DMS 273 (cell line): ENCODE measurements at regions not wholly inside any gene's neighbourhood (a gene's known extent, or its start where the extent isn't known, plus 50 kb on each side); places are given as distances from the start of the nearest gene placed in this dataset.
A peak's percentile ranks its signal among the peaks of the same experiment; 100 is the strongest.
"Not testable (repeated sequence)": the region's sequence is repeated elsewhere in the genome, so short reads cannot be mapped to it uniquely, and the experiment has no call there.

Experiments used
- DNase-seq: peaks from one replicate; lab custom pipeline; 2025; ENCODE audit not compliant: unreplicated experiment; lab: John Stamatoyannopoulos, UW

- no peak for DNase-seq
Observed at GRCh38 chr1:164363980-164364379, 195.0 kb upstream of the PBX1 start.

DNA sequence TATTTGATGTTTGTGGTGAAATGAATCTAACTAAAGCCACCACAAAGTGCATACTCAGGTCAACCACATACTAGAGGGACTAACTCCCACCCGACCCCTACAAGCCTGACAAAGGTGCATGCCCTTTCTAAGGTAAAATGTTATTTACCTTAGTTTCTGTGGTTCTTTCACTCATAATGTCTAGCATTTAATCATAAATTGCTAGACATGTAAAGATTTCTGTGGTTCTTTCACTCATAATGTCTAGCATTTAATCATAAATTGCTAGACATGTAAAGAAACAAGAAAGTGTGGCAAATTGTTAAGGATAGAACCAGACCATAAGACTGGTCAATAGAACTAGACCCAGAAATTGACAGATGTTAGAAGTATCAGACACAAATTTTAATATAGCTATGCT, 193.0 kb upstream of the PBX1 start:
- DNase-seq, result no peak

DNA sequence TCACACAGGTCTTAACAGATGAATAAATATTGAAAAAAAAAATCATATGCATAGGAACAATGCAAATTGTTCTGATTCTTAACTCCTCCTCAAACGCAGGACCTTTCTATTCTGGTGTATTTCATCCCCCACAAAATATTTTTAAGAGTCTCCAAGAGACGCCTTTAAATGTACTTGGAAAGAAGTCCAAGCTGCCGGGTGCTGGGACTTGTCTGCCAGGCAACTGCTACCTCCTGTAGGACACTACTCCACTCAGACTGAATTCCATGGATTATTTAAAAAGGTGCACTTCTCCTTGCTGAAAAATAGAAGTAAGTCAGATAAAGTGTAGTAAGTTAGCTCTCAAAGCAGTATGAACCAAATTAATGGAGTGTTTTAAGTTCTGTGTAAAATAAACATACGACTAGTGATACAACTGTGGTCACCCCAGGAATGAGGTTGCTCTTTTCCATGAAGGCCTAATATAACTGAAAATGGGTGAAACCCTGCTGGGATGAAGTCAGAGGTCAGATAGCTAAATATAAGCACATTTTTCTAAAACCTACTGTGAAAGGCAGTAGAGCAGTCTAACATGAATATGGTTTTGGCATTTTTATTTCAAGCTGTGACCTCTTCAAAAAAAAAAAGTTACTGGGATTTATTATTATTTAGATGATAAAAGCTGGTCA, 189.2 kb upstream of the PBX1 start:
- no peak for DNase-seq

DNA sequence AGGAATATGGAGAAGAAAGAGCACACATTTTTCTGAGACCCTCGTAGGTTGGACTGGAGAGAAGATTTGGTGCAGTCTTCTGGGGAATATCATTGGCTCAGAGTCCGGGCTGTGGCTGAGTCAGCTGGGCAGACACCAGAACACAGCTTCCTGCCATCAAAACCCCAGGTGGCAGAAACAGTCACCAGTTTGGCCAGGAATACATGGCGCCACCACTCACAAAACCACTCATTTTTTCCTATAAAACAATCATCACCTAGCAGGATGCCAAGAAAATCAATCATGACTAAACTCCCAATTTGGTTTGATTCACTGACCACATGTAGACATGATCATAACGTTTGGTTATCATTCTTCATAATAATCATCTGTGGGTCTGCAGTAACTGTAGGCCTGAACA, 178.1 kb upstream of the PBX1 start:
- DNase-seq, result no peak

- no peak for DNase-seq
Observed at GRCh38 chr1:164382384-164382783, 176.6 kb upstream of the PBX1 start.

- no peak for DNase-seq
Observed at GRCh38 chr1:164384262-164384661, 174.7 kb upstream of the PBX1 start.

DNA sequence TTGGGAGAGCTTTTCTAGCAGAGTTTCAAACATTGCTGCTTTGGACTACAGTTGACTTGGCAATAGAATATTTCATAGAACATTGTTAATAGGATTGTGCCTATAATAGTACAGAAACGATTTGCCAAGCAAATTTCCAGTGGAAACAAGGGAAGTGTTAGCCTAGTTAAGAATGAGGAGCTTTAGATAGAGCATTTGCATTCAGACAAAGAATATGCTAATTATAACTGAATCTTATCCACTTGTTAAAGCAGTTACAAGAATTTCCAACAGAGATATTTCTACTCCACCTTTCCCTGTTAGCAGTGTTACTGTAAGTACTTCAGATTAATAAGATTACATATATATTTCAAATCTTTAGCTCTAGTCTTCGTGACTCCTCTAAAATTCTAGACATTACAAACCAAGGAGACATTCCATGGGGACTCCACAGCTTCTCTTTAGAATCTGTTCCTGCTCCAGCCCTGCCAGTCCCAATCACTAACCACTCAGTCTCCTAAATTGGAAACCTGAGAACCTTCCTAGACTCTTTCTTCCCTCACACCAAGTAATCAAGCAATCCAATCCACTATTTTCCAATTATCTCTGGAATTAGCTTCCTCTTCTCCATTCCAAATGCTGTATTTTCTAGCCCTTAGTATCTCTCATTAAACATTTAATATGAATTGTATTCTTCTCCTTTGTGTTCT, 141.8 kb upstream of the PBX1 start:
- no peak for DNase-seq

DNA sequence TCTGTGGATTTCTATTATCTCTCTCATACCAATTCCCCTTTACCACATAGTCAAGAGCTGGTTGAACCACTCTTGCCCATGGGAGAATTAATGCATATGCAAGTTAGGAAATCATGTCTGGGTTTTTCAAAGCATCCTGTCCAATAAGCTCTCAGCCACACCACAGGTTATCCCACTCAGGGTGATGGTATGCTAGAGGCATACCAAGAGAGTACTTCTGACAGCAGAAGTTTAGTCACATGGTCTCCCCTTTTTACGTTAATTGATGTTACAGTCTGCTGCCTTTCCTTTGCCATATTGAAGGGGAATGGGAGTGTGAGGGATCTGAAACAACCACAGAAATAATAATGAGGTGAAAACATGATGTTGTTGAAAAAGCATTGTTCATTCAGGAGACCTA, 135.8 kb upstream of the PBX1 start:
- DNase-seq, result no peak

- no peak for DNase-seq
Observed at GRCh38 chr1:164433141-164433817, 125.7 kb upstream of the PBX1 start.

DNA sequence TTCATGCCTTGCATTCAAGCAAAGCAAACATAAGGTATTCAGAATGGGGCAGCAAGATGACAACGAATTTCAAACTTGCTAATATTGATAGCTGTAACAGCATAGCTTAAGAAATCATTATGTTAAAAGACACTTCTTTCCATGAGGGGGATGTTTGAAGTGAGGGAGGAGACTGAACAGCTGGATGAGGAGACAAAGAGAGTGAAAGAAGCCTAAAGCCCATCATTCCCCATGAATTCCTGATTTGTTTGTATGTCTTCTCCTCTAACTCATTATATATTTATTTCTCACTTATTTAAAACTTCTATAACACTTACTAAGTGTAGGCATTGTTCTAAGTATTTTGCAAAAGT, 125.2 kb upstream of the PBX1 start:
- DNase-seq, result no peak

DNA sequence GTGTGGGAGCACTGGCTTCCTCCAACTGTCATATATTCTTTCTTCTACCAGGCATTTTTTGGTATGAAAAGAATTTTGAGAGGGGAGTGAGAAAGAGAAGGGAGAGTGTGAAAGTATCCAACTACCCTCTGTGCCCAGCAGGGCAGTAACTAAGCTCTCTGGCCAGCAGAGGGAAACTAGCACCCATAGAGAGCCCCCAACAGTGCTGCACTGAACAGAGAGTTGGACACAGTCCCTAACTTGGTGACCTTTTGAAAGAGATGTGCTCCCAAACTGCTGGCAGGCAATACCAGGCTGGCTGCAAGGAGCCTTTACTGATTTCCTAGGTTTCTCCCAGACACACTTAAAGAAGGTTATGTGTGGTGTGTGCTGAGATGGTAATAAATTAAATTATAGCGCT, 118.8 kb upstream of the PBX1 start:
- DNase-seq, result peak; percentile 46

DNA sequence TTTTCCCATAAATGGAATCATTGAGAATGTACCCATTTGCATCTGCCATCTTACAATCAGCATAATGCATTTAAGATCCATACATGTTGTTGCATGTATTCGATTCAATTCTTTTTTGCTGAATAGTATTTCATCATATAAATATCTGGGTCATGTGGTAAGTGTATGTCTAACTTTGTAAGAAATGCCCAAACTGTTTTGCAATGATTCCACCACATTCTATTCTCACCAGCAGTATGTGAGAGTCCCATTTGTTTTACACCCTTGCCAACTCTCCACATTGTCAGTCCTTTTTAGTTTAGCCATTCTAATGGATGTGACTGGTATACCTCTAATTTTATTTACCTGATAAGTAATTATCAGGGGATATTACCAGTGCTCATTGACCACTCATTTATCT, 115.8 kb upstream of the PBX1 start:
- no peak for DNase-seq

DNA sequence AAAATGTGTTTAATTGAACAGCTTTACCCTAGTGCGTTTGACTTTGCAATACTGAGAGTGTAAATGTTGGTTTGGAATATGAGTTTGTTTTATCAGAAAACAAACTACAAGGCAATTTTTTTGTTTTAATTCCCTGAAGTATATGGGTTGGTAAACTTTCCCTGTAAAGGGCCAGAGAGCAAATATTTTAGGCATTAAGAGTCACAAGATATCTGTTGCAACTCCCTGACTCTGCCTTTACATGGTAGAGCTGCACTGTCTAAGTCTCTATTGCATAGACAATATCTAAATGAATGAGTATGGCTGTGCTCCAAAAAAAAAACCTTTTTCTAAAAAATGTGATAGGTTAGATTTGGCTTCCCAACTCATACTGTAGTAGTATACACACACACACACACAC, 115.1 kb upstream of the PBX1 start:
- no peak for DNase-seq

GRCh38 chr1:164446020-164446419, 113.0 kb upstream of the PBX1 start:
- DNase-seq, result no peak

DNA sequence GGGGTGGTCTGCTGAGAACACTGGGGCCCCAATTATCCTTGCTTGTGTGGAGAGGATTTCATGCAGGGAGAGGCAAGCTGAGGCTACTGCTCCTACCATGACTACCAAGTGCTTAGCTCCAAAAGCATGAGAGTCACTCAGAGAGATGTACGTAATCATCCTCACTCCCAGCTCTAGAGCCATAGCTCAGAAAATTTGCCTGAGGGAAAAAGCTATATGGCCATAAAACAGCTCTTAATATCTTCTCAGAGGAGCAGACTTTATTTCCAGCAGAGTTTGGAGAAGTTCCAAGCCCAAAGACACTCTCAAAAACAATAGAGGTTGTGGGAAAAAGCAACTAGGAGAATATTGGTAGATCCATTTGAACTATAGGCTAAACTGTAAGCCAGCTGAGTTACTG, 106.4 kb upstream of the PBX1 start:
- DNase-seq, result no peak

DNA sequence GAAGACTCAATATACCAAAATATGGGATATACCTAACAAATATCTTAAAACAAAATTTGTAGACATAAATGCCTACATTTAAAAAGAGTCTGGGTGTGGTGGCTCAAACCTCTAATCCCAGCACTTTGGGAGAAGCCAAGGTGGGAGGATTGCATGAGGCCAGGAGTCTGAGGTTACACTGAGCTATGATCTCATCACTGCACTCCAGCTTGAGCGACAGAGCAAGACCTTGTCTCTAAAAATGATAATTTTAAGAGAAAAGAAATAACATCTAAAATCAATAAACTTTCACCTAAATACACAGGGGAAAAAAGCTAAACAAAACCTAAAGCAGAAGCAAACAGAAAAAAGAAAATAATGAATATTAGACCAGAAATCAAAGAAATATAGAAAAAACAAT, 102.7 kb upstream of the PBX1 start:
- DNase-seq, result no peak

DNA sequence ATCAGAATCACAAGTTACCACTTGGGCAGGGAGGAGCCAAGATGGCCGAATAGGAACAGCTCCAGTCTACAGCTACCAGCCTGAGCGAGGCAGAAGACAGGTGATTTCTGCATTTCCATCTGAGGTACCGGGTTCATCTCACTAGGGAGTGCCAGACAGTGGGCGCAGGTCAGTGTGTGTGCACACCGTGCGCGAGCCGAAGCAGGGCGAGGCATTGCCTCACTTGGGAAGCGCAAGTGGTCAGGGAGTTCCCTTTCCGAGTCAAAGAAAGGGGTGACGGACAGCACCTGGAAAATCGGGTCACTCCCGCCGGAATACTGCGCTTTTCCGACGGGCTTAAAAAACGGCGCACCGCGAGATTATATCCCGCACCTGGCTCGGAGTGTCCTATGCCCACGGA, 99.8 kb upstream of the PBX1 start:
- DNase-seq, result not testable (repeated sequence)

DNA sequence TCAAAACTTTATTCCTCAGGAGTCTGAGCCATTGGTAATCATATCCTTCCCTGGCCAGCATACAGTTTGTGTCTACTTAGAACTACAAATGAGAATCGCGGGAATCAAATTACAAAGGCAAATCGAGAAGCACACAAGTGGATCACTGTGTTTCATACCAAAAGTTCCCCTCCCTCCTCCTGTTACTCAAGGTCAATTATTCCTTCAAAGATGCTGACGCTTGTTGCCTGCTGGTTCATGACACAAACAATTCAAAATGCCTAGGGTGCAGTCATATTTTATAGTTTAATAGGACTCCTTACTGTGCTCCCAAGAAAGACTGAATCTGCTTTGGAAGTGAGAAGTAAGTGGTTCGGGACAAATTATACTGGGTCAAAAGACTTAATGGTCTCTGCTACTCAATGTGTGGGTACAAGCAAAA, 93.0 kb upstream of the PBX1 start:
- no peak for DNase-seq

DNA sequence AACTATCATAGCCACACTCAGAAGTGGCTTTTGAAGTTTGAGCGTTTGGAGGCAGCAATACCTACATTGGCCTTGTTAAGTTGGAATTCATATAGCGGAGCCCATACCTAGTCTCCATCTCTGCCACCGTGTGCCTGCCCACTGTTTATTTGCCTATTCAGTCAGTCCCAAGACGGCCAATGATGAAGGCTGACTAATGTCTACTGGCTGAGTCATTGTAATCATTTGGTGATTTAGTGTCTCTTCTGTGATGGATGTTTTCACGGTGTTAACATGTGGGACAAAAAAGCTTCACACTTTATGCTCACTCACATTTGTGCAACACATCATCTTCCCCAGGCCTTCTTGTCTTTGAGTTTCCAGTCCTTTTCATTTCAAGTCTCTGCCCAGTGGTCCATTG, 92.6 kb upstream of the PBX1 start:
- DNase-seq, result no peak

- DNase-seq, result no peak
Observed at GRCh38 chr1:164470996-164471395, 88.0 kb upstream of the PBX1 start.

- no peak for DNase-seq
Observed at GRCh38 chr1:164472841-164473240, 86.1 kb upstream of the PBX1 start.

- no peak for DNase-seq
Observed at GRCh38 chr1:164473544-164473943, 85.4 kb upstream of the PBX1 start.

DNA sequence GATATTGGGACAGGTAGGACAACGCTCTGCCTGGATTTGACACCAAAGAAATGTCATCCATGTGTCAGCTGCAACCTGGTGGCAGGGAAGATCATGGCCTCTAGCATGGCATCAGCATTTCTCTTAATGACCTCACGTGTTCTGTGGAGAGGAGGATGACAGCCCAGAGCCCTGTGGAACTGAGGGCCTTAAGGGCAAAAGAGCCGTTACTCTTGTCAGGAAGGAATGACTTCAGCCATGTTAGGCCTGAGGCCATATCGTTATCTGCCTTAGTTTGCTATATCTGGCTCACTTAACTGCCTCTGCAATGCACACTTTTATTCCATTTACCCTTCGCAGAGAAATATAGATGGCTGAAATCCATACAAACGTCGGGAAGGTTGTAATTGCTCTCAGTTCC, 83.2 kb upstream of the PBX1 start:
- no peak for DNase-seq
